ENCODE measurements at regions not wholly inside any gene's neighbourhood (a gene's known extent, or its start where the extent isn't known, plus 50 kb on each side); places are given as distances from the start of the nearest gene placed in this dataset.

DNA sequence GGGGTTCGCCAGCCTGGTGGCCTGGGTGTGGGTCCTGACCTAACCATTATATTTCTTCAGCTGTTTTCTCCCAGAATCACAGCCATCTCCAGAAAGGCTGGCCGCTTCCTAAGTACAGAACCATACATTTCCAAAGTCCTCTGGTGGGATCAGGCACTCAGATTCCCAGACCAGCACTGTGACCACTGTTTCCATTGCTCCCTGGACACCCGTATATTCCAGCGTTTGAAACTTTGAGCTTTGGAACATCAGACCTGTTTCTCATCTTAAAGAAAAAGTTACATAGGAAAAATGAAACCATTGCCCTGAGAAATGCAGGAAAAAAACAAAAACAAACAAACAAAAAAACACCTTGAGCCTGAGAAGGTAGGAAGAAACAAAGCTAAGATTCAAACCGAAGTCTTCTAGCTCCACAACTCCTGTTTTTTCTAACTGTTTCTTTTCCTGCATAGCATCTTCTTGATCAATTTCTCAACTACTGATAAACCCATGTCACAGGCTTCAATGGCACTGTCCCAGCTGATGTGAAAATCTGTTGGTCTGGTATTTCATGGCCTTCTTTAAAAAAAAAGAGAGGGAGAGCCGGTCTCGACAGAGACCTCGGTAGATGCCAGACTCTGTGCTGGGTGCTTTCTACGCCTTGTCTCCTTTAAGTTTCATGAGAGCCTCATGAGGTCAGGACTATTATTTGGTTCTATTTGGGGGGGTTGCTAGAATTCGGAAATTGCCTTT, 221.3 kb downstream of the TOMM20 start:
- no peaks in the 10 kb centered on the region for H3K36me3 ChIP-seq (replicated peaks in 1 of 2; ENCODE audit: control insufficient read depth in 1 of 2, insufficient read depth in 2 of 2, low read length in 2 of 2)
- H3K79me2 ChIP-seq (ENCODE audit: insufficient read depth, low read length) = no peaks in the 10 kb centered on the region
- no peak for FAIRE-seq
- 30% methylated on average over 10 of the region's 10 CpGs for WGBS (ENCODE audit: low lambda C conversion rate)
- peaks cover 52% of the 10 kb centered on the region for H3K4me1 ChIP-seq (ENCODE audit: insufficient read depth, low read length)
- no peaks in the 10 kb centered on the region for H3K27me3 ChIP-seq (ENCODE audit: control insufficient read depth in 1 of 2, insufficient read depth in 2 of 2, low read length in 2 of 2)
- DNase-seq (ENCODE audit: low spot score) = no peak
- ChIA-PET POLR2A (interaction anchor here (0.7 to 2.9 kb wide), 9 partner anchors 9 to 368 kb away, joined by 3 to 28 read pairs (median 3); no protein-coding TSS in a partner anchor), CTCF (ENCODE audit: low intra/inter-chr PET ratio, low total read pairs) (no interaction called here)
- in situ Hi-C loops (cut with HindIII; ENCODE audit: extremely low pct_ligation_motif_present, low pct_unique_long_range_greater_than_20kb) (no loop called here), intact Hi-C loops (cut with micrococcal nuclease; ENCODE audit: unreplicated experiment) (no loop called here)
- peak overlapping the region; percentile 19 for H3K27ac ChIP-seq (ENCODE audit: extremely low read length, insufficient read depth, low read length)
- no TSS peak for BruUV-seq (replicated peaks)
- peak; percentile 69 for ATAC-seq
- no peaks in the 10 kb centered on the region for H3K9me3 ChIP-seq (ENCODE audit: low read length)
- peak overlapping the region; percentile 64 for H2AFZ ChIP-seq (ENCODE audit: low read length)
- TF ChIP-seq ARNT2 (CRISPR knock-in tag; IDR thresholded peaks at IDR 0.05; ENCODE audit: low read depth) = no peak
- TF ChIP-seq HDAC1 (CRISPR knock-in tag; IDR thresholded peaks at IDR 0.05) = 0 out of 2 replicates have a peak, but pooled peaks have one; percentile 30
- 0 out of 2 replicates have a peak, but pooled peaks have one; percentile 17 for TF ChIP-seq SALL1 (CRISPR knock-in tag; IDR thresholded peaks at IDR 0.05)
- TF ChIP-seq, protein P1, sequence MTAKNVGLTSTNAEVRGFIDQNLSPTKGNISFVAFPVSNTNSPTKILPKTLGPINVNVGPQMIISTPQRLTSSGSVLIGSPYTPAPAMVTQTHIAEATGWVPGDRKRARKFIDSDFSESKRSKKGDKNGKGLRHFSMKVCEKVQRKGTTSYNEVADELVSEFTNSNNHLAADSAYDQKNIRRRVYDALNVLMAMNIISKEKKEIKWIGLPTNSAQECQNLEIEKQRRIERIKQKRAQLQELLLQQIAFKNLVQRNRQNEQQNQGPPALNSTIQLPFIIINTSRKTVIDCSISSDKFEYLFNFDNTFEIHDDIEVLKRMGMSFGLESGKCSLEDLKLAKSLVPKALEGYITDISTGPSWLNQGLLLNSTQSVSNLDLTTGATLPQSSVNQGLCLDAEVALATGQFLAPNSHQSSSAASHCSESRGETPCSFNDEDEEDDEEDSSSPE (CRISPR knock-in tag; IDR thresholded peaks at IDR 0.05) = 0 out of 2 replicates have a peak, but pooled peaks have one; percentile 16
- no peaks in the 10 kb centered on the region for H4K20me1 ChIP-seq (ENCODE audit: insufficient read depth, low read length)
- peak overlapping the region; percentile 65 for H3K4me2 ChIP-seq (ENCODE audit: low read depth, low read length)
- H3K4me3 ChIP-seq (replicated peaks in 1 of 3; ENCODE audit: insufficient read depth in 1 of 3, low read depth in 2 of 3, low read length in 3 of 3) = peak overlapping the region in 1 of 3 experiments; percentile 41; a peak in 1 of 6 replicates
- H3K9ac ChIP-seq (ENCODE audit: insufficient read depth, low read depth, low read length) = peak overlapping the region; percentile 24; the same call in 1 of the 2 replicates

DNA sequence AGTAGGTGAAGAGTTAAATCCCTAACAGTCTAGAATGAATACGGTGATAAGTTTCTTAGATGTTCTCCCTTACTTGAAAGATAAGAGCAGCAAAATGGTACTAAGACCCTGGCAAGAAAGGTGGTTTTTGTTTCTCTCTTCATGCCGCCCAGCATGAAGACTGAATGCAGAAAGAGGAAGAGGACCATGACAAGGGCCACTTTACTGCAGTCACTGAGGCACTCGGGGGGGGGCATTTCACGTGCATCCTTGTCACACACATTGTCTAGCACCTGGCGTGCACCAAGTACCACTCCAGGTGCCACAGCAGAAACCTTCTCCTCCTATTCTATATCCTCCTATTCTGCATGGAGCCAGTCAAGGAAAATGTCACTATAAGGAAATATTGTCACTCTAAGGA, 222.0 kb downstream of the TOMM20 start:
- FAIRE-seq = no peak
- Histone ChIP-seq H3K9ac (ENCODE audit: insufficient read depth, low read depth, low read length) (no peak overlapping the region), H3K4me3 (replicated peaks in 1 of 3; ENCODE audit: insufficient read depth in 1 of 3, low read depth in 2 of 3, low read length in 3 of 3) (no peak overlapping the region), H3K36me3 (replicated peaks in 1 of 2; ENCODE audit: control insufficient read depth in 1 of 2, insufficient read depth in 2 of 2, low read length in 2 of 2) (no peaks in the 10 kb centered on the region), H3K27ac (ENCODE audit: extremely low read length, insufficient read depth, low read length) (no peak overlapping the region), H3K9me3 (ENCODE audit: low read length) (no peaks in the 10 kb centered on the region), H2AFZ (ENCODE audit: low read length) (no peak overlapping the region), H3K4me2 (ENCODE audit: low read depth, low read length) (no peak overlapping the region), H3K27me3 (ENCODE audit: control insufficient read depth in 1 of 2, insufficient read depth in 2 of 2, low read length in 2 of 2) (no peaks in the 10 kb centered on the region), H3K4me1 (ENCODE audit: insufficient read depth, low read length) (peaks cover 49% of the 10 kb centered on the region), H3K79me2 (ENCODE audit: insufficient read depth, low read length) (no peaks in the 10 kb centered on the region), H4K20me1 (ENCODE audit: insufficient read depth, low read length) (no peaks in the 10 kb centered on the region)
- intact Hi-C loops (cut with micrococcal nuclease; ENCODE audit: unreplicated experiment) = no loop called here
- ChIA-PET CTCF (ENCODE audit: low intra/inter-chr PET ratio, low total read pairs) (no interaction called here), POLR2A (interaction anchor here (1.1 to 2.9 kb wide), 2 partner anchors 31 to 52 kb away, joined by 3 to 28 read pairs; no protein-coding TSS in a partner anchor)
- no TSS peak for BruUV-seq (replicated peaks)
- in situ Hi-C loops (cut with HindIII; ENCODE audit: extremely low pct_ligation_motif_present, low pct_unique_long_range_greater_than_20kb) = no loop called here
- ATAC-seq = no peak
- 95% methylated on average over 5 of the region's 5 CpGs for WGBS (ENCODE audit: low lambda C conversion rate)
- DNase-seq (ENCODE audit: low spot score) = no peak
- TF ChIP-seq NBN (conservative IDR thresholded peaks at IDR 0.05) = no peak
- no peak for TF ChIP-seq BRD4 (CRISPR knock-in tag; IDR thresholded peaks at IDR 0.05)
- no peak for TF ChIP-seq ZNF768 (CRISPR knock-in tag; IDR thresholded peaks at IDR 0.05)
- TF ChIP-seq, protein P2, sequence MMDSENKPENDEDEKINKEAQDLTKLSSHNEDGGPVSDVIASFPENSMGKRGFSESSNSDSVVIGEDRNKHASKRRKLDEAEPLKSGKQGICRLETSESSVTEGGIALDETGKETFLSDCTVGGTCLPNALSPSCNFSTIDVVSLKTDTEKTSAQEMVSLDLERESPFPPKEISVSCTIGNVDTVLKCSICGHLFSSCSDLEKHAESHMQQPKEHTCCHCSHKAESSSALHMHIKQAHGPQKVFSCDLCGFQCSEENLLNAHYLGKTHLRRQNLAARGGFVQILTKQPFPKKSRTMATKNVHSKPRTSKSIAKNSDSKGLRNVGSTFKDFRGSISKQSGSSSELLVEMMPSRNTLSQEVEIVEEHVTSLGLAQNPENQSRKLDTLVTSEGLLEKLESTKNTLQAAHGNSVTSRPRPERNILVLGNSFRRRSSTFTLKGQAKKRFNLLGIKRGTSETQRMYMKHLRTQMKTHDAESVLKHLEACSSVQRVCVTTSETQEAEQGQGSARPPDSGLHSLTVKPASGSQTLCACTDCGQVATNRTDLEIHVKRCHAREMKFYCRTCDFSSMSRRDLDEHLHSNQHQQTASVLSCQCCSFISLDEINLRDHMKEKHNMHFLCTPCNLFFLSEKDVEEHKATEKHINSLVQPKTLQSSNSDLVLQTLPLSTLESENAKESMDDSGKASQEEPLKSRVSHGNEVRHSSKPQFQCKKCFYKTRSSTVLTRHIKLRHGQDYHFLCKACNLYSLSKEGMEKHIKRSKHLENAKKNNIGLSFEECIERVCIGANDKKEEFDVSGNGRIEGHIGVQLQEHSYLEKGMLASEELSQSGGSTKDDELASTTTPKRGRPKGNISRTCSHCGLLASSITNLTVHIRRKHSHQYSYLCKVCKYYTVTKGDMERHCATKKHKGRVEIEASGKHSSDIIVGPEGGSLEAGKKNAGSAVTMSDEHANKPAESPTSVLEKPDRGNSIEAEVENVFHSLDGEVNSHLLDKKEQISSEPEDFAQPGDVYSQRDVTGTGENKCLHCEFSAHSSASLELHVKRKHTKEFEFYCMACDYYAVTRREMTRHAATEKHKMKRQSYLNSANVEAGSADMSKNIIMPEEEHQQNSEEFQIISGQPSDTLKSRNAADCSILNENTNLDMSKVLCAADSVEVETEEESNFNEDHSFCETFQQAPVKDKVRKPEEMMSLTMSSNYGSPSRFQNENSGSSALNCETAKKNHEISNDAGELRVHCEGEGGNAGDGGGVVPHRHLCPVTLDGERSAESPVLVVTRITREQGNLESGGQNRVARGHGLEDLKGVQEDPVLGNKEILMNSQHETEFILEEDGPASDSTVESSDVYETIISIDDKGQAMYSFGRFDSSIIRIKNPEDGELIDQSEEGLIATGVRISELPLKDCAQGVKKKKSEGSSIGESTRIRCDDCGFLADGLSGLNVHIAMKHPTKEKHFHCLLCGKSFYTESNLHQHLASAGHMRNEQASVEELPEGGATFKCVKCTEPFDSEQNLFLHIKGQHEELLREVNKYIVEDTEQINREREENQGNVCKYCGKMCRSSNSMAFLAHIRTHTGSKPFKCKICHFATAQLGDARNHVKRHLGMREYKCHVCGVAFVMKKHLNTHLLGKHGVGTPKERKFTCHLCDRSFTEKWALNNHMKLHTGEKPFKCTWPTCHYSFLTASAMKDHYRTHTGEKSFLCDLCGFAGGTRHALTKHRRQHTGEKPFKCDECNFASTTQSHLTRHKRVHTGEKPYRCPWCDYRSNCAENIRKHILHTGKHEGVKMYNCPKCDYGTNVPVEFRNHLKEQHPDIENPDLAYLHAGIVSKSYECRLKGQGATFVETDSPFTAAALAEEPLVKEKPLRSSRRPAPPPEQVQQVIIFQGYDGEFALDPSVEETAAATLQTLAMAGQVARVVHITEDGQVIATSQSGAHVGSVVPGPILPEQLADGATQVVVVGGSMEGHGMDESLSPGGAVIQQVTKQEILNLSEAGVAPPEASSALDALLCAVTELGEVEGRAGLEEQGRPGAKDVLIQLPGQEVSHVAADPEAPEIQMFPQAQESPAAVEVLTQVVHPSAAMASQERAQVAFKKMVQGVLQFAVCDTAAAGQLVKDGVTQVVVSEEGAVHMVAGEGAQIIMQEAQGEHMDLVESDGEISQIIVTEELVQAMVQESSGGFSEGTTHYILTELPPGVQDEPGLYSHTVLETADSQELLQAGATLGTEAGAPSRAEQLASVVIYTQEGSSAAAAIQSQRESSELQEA (CRISPR knock-in tag; IDR thresholded peaks at IDR 0.05; ENCODE audit: not compliant biosample characterization) = no peak
